ENCODE measurements at regions not wholly inside any gene's neighbourhood (a gene's known extent, or its start where the extent isn't known, plus 50 kb on each side); places are given as distances from the start of the nearest gene placed in this dataset.

DNA sequence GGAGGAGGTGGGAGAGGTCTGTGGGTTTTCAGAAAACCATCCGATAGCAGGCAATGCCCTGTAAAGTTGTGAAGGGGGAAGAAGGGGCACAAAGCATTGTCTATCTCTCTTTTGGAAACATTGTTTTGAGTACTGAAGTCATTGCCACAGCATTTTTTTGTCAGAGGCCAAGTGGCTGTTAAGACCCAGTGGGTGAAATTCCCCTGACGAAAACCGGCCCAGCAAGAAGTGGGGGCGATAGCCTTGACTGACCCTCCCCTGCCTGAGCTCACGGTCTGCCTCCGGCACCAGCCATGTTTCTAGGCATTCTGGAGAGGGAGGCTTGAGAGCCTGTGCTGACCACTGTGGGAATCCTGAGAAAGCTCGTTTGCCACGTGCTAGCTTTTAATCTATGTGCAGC, 144.7 kb downstream of the RPS24 start:
- Histone ChIP-seq H3K36me3 (ENCODE audit: insufficient read depth, low read length) (no peaks in the 10 kb centered on the region), H3K9ac (ENCODE audit: low read length) (no peak overlapping the region), H3K27me3 (ENCODE audit: control insufficient read depth in 1 of 2, insufficient read depth in 2 of 2, low read length in 2 of 2) (no peaks in the 10 kb centered on the region), H3K9me3 (ENCODE audit: low read length) (no peaks in the 10 kb centered on the region), H3K4me1 (ENCODE audit: insufficient read depth, low read length) (no peaks in the 10 kb centered on the region), H3K4me3 (ENCODE audit: low read depth in 1 of 2, low read length in 2 of 2) (no peak overlapping the region), H3K27ac (ENCODE audit: low read depth, low read length) (no peak overlapping the region)

DNA sequence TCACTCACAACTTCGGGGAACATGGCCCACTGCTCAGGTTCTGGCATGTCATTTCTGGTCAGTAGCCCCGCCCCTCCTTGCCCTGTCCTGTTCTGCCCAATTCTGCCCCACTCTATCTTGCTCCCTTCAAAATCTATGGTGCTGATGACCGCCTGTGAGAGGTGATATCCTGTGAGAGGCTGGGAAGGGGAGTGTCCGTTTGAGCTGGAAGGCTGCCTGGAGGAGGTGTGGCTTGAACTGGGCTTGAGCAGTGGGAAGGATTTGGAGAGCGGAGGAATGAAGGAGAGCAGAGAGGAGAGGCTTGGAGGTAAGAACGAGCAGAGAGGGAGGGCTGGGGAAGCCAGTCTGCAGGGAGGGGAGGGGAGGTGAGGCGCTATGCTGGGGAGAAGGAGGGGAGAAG, 145.3 kb downstream of the RPS24 start:
- no peaks in the 10 kb centered on the region for H3K36me3 ChIP-seq (ENCODE audit: insufficient read depth, low read length)
- H3K27ac ChIP-seq (ENCODE audit: low read depth, low read length) = no peak overlapping the region
- no peak overlapping the region for H3K4me3 ChIP-seq (ENCODE audit: low read depth in 1 of 2, low read length in 2 of 2)
- no peaks in the 10 kb centered on the region for H3K4me1 ChIP-seq (ENCODE audit: insufficient read depth, low read length)
- no peak overlapping the region for H3K9ac ChIP-seq (ENCODE audit: low read length)
- no peaks in the 10 kb centered on the region for H3K9me3 ChIP-seq (ENCODE audit: low read length)
- no peaks in the 10 kb centered on the region for H3K27me3 ChIP-seq (ENCODE audit: control insufficient read depth in 1 of 2, insufficient read depth in 2 of 2, low read length in 2 of 2)

DNA sequence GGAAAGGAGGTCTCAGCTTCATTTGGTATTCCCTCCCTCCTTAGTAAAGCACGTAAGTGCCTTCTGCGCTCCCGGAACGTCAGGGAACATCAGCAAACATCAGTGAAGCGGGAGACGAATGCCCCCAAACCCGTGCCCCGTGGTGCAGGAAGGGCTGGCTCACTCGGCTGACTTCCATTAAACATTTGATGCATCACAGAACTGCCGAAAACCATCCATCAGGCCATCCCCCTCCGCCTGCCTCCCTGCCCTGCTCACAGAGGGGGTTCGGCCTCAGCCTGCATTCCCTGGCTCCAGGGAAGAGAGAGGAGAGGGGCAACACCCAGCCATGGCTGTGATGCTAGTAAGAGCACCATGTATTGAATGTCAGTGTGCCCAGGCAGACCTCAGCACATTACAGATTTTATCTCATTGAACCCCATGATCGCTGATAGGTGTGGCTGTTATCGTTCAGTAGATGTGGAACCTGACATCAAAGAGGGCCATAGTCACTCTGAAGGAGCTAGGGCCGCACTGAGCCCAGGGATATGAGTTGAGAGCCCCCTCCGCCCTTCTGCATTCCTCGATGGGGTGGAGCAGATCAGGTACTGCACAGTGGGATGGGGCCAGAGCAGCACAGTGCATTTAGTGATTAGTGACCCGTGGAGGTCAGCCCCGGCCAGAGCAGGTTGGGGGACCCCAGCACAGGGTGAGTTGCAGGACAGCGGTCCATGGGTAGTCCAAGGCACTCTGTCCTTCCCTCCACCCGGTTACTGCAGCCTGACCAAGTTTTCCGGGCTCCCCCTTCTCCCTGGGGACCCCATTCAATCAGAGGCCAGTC, 146.4 kb downstream of the RPS24 start:
- H3K36me3 ChIP-seq (ENCODE audit: insufficient read depth, low read length) = no peaks in the 10 kb centered on the region
- no peak overlapping the region for H3K9ac ChIP-seq (ENCODE audit: low read length)
- no peaks in the 10 kb centered on the region for H3K9me3 ChIP-seq (ENCODE audit: low read length)
- no peaks in the 10 kb centered on the region for H3K27me3 ChIP-seq (ENCODE audit: control insufficient read depth in 1 of 2, insufficient read depth in 2 of 2, low read length in 2 of 2)
- H3K27ac ChIP-seq (ENCODE audit: low read depth, low read length) = no peak overlapping the region
- H3K4me1 ChIP-seq (ENCODE audit: insufficient read depth, low read length) = no peaks in the 10 kb centered on the region
- H3K4me3 ChIP-seq (ENCODE audit: low read depth in 1 of 2, low read length in 2 of 2) = no peak overlapping the region

DNA sequence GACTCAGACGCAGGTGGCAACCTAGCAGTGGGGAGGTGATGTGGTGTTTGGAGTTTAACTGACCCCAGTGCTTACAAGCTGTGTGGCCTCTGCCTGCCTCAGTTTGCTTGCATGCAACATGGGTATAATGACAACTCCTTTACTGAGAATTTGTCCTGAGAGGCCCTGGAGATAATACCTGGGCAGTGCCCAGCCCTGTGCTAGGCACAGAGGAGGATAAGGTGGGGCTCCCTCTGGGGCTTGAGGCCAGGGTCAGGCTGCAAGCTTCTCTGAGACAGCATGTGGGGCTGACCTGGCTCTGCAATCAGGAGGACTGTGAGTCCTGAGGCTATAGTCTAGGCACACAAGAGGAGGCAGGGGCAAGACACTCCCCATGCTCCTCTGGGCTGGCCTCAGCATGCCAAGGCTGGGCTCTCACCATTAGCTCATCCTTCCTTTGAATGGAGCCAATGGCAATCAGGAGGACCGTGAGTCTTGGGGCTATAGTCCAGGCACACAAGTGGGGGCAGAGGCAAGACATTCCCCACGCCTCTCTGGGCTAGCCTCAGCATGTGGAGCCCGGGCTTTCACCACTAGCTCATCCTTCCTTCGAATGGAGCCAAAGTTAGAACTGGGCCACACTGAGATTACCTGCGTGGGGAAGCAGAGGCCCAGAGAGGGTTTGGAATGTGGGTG, 147.9 kb downstream of the RPS24 start:
- Histone ChIP-seq H3K4me3 (ENCODE audit: low read depth in 1 of 2, low read length in 2 of 2) (no peak overlapping the region), H3K27ac (ENCODE audit: low read depth, low read length) (no peak overlapping the region), H3K36me3 (ENCODE audit: insufficient read depth, low read length) (no peaks in the 10 kb centered on the region), H3K9ac (ENCODE audit: low read length) (no peak overlapping the region), H3K4me1 (ENCODE audit: insufficient read depth, low read length) (no peaks in the 10 kb centered on the region), H3K9me3 (ENCODE audit: low read length) (no peaks in the 10 kb centered on the region), H3K27me3 (ENCODE audit: control insufficient read depth in 1 of 2, insufficient read depth in 2 of 2, low read length in 2 of 2) (no peaks in the 10 kb centered on the region)

DNA sequence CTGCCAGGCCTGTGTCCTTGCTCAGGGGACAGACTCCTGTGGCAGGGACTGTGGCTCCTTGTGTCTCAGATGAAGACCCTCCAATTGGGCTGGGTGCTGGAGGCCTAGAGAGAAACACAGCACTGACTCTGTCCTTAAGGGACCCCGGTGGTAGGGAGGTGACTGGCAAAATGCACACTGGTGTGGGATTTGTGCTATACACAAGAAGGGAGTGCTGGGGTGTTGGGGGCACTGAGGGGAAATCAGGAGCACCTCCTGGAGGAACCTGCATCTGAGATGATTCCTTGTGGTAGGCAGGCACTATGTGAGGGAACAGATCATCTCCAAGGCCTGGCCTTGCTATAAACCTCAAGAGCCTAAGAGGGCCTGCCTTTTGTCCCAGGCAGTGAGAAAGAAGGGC, 149.2 kb downstream of the RPS24 start:
- no peaks in the 10 kb centered on the region for H3K4me1 ChIP-seq (ENCODE audit: insufficient read depth, low read length)
- no peak overlapping the region for H3K4me3 ChIP-seq (ENCODE audit: low read depth in 1 of 2, low read length in 2 of 2)
- no peak overlapping the region for H3K27ac ChIP-seq (ENCODE audit: low read depth, low read length)
- H3K36me3 ChIP-seq (ENCODE audit: insufficient read depth, low read length) = no peaks in the 10 kb centered on the region
- H3K27me3 ChIP-seq (ENCODE audit: control insufficient read depth in 1 of 2, insufficient read depth in 2 of 2, low read length in 2 of 2) = no peaks in the 10 kb centered on the region
- H3K9me3 ChIP-seq (ENCODE audit: low read length) = no peaks in the 10 kb centered on the region
- no peak overlapping the region for H3K9ac ChIP-seq (ENCODE audit: low read length)

DNA sequence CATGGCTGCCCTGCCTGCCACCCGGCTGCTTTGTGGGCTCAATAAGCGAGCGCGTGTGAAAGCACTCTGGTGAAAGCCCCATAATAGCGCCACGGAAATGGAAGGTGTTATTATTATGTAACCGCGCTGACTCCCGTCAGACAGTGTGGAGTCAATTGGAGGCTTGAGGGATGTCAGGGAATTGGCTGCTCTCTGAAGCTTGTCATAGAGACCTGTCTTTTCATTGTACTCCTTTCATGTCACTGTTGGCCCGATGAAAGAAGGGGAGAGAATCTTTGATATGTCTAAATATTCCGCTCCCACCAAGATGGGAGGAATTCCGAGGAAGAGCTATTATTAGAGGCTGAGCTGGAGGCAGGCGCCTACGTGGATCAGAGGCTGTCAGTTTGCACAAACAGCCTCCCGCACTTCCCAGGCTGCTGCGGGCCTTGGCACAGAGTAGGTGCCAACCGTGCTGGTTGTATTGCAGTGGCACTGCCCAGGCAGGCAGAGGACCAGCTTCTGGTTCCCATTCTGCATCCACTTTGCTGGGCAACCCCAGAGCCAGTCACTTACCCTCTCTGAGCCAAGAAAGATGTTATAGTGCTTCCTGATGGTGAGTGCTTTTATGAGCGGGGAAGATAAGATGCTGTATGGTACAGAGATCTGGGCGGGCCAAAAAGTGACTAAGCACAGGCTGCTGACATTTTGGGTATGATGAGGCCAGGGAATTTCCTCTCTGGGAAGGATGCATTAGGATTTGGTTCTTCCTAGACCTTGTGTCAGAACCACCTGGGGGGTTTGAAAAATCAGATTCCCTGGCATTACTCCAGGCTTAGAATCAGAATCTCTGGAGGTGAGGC, 151.4 kb downstream of the RPS24 start:
- Histone ChIP-seq H3K27me3 (ENCODE audit: control insufficient read depth in 1 of 2, insufficient read depth in 2 of 2, low read length in 2 of 2) (no peaks in the 10 kb centered on the region), H3K27ac (ENCODE audit: low read depth, low read length) (no peak overlapping the region), H3K4me3 (ENCODE audit: low read depth in 1 of 2, low read length in 2 of 2) (no peak overlapping the region), H3K36me3 (ENCODE audit: insufficient read depth, low read length) (no peaks in the 10 kb centered on the region), H3K4me1 (ENCODE audit: insufficient read depth, low read length) (no peaks in the 10 kb centered on the region), H3K9ac (ENCODE audit: low read length) (no peak overlapping the region), H3K9me3 (ENCODE audit: low read length) (no peaks in the 10 kb centered on the region)

DNA sequence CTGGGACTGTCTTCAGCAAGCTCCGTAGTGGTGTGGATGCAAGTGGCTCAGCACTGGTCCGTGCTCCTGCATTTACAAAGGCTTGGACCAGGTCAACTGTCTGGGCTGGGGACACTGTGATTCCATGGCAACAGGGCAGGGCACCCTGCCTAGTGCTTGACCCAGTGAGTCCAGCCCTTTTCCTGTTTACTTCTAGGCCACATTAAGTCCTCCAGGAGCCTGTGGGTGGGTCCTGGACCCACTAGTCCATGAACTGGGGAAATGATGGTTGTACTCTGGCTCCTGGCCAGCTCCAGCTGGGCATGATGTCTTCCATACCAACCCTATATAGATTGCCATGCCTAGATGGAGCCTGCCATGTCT, 152.0 kb downstream of the RPS24 start:
- H3K27ac ChIP-seq (ENCODE audit: low read depth, low read length) = no peak overlapping the region
- no peak overlapping the region for H3K9ac ChIP-seq (ENCODE audit: low read length)
- H3K9me3 ChIP-seq (ENCODE audit: low read length) = no peaks in the 10 kb centered on the region
- H3K36me3 ChIP-seq (ENCODE audit: insufficient read depth, low read length) = no peaks in the 10 kb centered on the region
- no peak overlapping the region for H3K4me3 ChIP-seq (ENCODE audit: low read depth in 1 of 2, low read length in 2 of 2)
- no peaks in the 10 kb centered on the region for H3K27me3 ChIP-seq (ENCODE audit: control insufficient read depth in 1 of 2, insufficient read depth in 2 of 2, low read length in 2 of 2)
- no peaks in the 10 kb centered on the region for H3K4me1 ChIP-seq (ENCODE audit: insufficient read depth, low read length)

DNA sequence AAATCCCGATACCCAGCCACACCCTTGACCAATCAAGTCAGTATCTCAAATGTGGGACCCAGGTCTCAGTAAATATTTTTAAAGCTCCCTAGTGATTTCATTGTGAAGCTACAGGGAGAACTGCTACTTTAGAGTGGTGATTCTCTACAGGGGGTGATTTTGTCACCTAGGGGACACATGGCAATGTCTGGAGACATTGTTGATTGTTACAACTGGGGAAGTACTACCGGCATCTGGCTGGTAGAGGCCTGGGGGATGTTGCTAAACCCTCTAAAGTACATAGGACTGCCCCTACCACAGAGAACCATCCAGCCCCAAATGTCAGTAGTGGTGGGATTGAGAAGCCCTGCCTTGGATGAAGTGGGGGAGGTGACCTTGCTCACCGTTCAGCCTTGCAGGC, 152.9 kb downstream of the RPS24 start:
- no peak overlapping the region for H3K9ac ChIP-seq (ENCODE audit: low read length)
- no peak overlapping the region for H3K27ac ChIP-seq (ENCODE audit: low read depth, low read length)
- H3K4me1 ChIP-seq (ENCODE audit: insufficient read depth, low read length) = no peaks in the 10 kb centered on the region

DNA sequence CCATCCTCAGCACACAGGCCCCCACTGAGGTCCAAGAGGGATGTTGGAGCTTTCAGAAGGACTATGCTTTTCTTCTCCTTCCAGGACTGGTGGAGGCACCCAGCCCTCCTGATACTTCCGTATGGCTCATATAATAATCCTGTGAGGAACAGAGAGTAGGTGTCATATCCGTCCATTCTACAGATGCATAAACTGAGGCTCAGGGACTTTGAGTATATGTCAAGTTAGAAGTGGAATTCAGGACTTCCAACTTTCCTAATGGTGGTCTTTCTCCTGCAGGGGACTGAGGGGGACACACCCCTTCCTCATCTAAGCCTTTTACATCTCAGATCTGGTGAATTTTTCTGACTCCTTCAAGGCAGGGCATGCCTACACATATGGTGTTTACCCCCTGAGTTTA, 153.7 kb downstream of the RPS24 start:
- no peak overlapping the region for H3K9ac ChIP-seq (ENCODE audit: low read length)
- no peak overlapping the region for H3K4me3 ChIP-seq (ENCODE audit: low read depth in 1 of 2, low read length in 2 of 2)
- no peaks in the 10 kb centered on the region for H3K27me3 ChIP-seq (ENCODE audit: control insufficient read depth in 1 of 2, insufficient read depth in 2 of 2, low read length in 2 of 2)
- H3K36me3 ChIP-seq (ENCODE audit: insufficient read depth, low read length) = no peaks in the 10 kb centered on the region
- H3K27ac ChIP-seq (ENCODE audit: low read depth, low read length) = no peak overlapping the region
- no peaks in the 10 kb centered on the region for H3K9me3 ChIP-seq (ENCODE audit: low read length)
- H3K4me1 ChIP-seq (ENCODE audit: insufficient read depth, low read length) = no peaks in the 10 kb centered on the region

More for the DNA sequence above, 152.9 kb downstream of the RPS24 start:
- Histone ChIP-seq H3K4me3 (ENCODE audit: low read depth in 1 of 2, low read length in 2 of 2) (no peak overlapping the region), H3K9me3 (ENCODE audit: low read length) (no peaks in the 10 kb centered on the region), H3K27me3 (ENCODE audit: control insufficient read depth in 1 of 2, insufficient read depth in 2 of 2, low read length in 2 of 2) (no peaks in the 10 kb centered on the region), H3K36me3 (ENCODE audit: insufficient read depth, low read length) (no peaks in the 10 kb centered on the region)

DNA sequence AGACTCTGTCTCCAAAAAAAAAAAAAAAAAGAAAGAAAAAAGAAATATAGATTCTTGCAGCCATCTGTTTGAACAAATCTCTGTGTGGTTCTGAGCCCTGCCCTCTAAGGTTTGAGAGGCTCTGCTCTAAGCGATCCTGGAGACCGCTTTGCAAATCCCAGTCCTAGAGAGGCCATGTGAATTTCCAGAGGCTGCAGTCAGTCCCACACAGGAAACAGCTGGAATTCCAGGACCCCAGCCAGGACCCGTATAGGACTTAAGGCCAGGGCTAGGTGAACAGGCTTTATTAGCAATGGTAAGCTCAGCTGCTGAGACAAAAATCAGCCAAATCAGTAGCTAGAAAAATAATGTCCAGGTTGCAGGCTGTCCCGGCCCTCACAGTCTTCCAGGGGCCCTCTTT, 154.8 kb downstream of the RPS24 start:
- H3K36me3 ChIP-seq (ENCODE audit: insufficient read depth, low read length) = no peaks in the 10 kb centered on the region
- H3K27me3 ChIP-seq (ENCODE audit: control insufficient read depth in 1 of 2, insufficient read depth in 2 of 2, low read length in 2 of 2) = no peaks in the 10 kb centered on the region
- no peak overlapping the region for H3K27ac ChIP-seq (ENCODE audit: low read depth, low read length)
- no peaks in the 10 kb centered on the region for H3K4me1 ChIP-seq (ENCODE audit: insufficient read depth, low read length)
- H3K4me3 ChIP-seq (ENCODE audit: low read depth in 1 of 2, low read length in 2 of 2) = no peak overlapping the region
- no peak overlapping the region for H3K9ac ChIP-seq (ENCODE audit: low read length)
- H3K9me3 ChIP-seq (ENCODE audit: low read length) = no peaks in the 10 kb centered on the region

DNA sequence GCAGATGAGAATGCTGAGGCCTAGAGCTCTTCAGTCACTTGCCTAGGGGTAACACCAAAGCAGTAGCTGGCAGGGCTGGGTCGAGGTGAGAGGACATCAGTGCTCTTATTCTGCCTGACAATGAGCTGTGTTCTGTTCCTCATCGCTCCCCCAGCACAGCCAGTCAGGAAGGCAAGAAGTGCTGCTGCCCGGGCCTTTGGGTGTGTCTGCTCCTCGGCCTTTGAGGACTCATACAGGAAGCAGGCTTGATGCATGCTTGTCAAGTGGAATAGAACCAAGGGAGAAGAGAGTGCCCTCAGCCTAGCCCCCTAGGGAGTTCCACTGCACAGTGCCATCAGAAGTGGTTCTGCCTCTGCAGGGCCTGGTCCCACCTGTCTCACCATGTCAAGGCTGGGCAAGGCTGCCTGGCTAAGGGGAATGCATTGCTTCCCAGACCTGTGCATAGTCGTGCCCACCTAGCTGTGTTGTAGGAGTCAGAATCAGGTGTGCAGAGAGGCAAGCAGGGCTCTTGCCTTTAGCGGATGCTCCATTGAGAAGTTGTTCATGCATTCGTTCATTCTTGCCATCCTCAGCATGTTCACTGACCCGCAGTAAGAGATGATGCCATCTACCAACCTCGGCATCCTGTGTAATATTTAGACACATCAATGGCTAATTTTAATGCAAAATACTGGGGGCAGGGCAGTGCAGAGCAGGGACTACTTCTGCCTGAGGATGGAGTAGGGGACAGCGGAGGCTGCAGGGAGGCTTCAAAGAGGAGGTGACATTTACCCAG, 156.6 kb downstream of the RPS24 start:
- Histone ChIP-seq H3K9ac (ENCODE audit: low read length) (no peak overlapping the region), H3K27ac (ENCODE audit: low read depth, low read length) (no peak overlapping the region)

More for the DNA sequence above, 156.6 kb downstream of the RPS24 start:
- Histone ChIP-seq H3K4me1 (ENCODE audit: insufficient read depth, low read length) (no peaks in the 10 kb centered on the region), H3K4me3 (ENCODE audit: low read depth in 1 of 2, low read length in 2 of 2) (no peak overlapping the region), H3K9me3 (ENCODE audit: low read length) (no peaks in the 10 kb centered on the region), H3K36me3 (ENCODE audit: insufficient read depth, low read length) (no peaks in the 10 kb centered on the region), H3K27me3 (ENCODE audit: control insufficient read depth in 1 of 2, insufficient read depth in 2 of 2, low read length in 2 of 2) (no peaks in the 10 kb centered on the region)
